Spleen (tissue), 11 donors: ENCODE measurements at regions not wholly inside any gene's neighbourhood (a gene's known extent, or its start where the extent isn't known, plus 50 kb on each side); places are given as distances from the start of the nearest gene placed in this dataset.

Source experiments
- DNase-seq: peaks from one replicate; pipeline ENCODE4 v3.0.0-alpha.2; 2020
- H3K27ac ChIP-seq, 8 donors: fragments of 200-600 bp; sonication (generic) in 7 of 8; 1 replicate in 4 of 8; 2 replicates in 4 of 8; pipeline versions ENCODE4 v1.5.0 to v1.8.0; 2016 to 2021; ENCODE audit warnings: inconsistent platforms in 4 of 8, mild to moderate bottlenecking in 4 of 8, moderate library complexity in 1 of 8
- H3K27me3 ChIP-seq, 7 donors: fragments of 200-600 bp; sonication (generic) in 6 of 7; replicated peaks in 1 of 7; 1 replicate in 4 of 7; 2 replicates in 3 of 7; pipeline versions ENCODE4 v1.5.0 to v1.8.0; 2016 to 2021; ENCODE audit warnings: inconsistent platforms in 3 of 7, mild to moderate bottlenecking in 1 of 7
- H3K36me3 ChIP-seq, 6 donors: fragments of 200-600 bp; sonication (generic) in 5 of 6; 1 replicate in 4 of 6; 2 replicates in 2 of 6; pipeline versions ENCODE4 v1.5.0 to v1.8.0; 2016 to 2021; ENCODE audit warnings: inconsistent platforms in 2 of 6
- H3K4me1 ChIP-seq, 6 donors: fragments of 200-600 bp; sonication (generic) in 5 of 6; 1 replicate in 3 of 6; 2 replicates in 3 of 6; pipeline versions ENCODE4 v1.5.0 to v1.8.0; 2016 to 2021; ENCODE audit warnings: inconsistent platforms in 3 of 6
- H3K4me3 ChIP-seq, 8 donors: fragments of 200-600 bp; sonication (generic) in 7 of 8; 1 replicate in 4 of 8; 2 replicates in 4 of 8; pipeline versions ENCODE4 v1.5.0 to v1.8.0; 2016 to 2021; ENCODE audit warnings: inconsistent platforms in 4 of 8, mild to moderate bottlenecking in 4 of 8, moderate library complexity in 2 of 8
- H3K9me3 ChIP-seq, 8 donors: fragments of 200-600 bp; sonication (generic) in 7 of 8; 1 replicate in 4 of 8; 2 replicates in 4 of 8; pipeline versions ENCODE4 v1.5.0 to v1.8.0; 2016 to 2021; ENCODE audit warnings: inconsistent platforms in 4 of 8
- CTCF ChIP-seq, 11 experiments: fragments of 200-600 bp in 7 of 11; fragments of 450-650 bp in 4 of 11; sonication (generic) in 4 of 11; IDR thresholded peaks in 8 of 11; conservative IDR thresholded peaks in 3 of 11; 1 replicate in 7 of 11; 2 replicates in 4 of 11; pipeline versions ENCODE4 v1.4.0 to v1.8.0; 2016 to 2021; ENCODE audit warnings: antibody characterized with exemption in 11 of 11, inconsistent platforms in 4 of 11, mild to moderate bottlenecking in 1 of 11
- POLR2A ChIP-seq, 3 donors: fragments of 450-650 bp; IDR thresholded peaks; one replicate each; pipeline ENCODE4 v1.5.1; 2017; ENCODE audit warnings: antibody characterized with exemption in 3 of 3, mild to moderate bottlenecking in 1 of 3
- POLR2AphosphoS5 ChIP-seq, 3 donors: sonication (generic); formaldehyde crosslinking; IDR thresholded peaks; one replicate each; pipeline ENCODE4 v1.5.1; 2017; ENCODE audit warnings: antibody characterized with exemption in 3 of 3
- WGBS, 5 donors: extraction: QIAGEN DNeasy Blood & Tissue Kit in 3 of 5; methylation state at CpG; one replicate each; pipeline versions ENCODE4 v1.1.5 to v1.1.7; 2013 to 2018; 5-methylcytosine and 5-hydroxymethylcytosine counted together
- intact Hi-C: fragments of 100-400 bp; cut with DNase I; formaldehyde crosslinking; loops from one replicate; pipeline ENCODE4 v1.15.0; 2023; ENCODE audit warnings: low total_unique reads
- donor health status: healthy with polysubstance abuse.
- donor health status: DM: no; HTN: no; CAD: no; lungs with moderate emphysema.
- donor health status: DM: no; HTN: no; CAD: no.
- donor health status: Bipolar disorder and iron deficiency.
- donor health status: healthy.
- donor health status: DM: no; HTN: no; CAD: no.
- donor health status: DM: yes; HTN: yes; CAD: no.

GRCh38 chr2:128510701-128511397, 192.2 kb upstream of the HS6ST1 start:
- intact Hi-C loops, result no loop called here
- TF ChIP-seq CTCF (IDR thresholded peaks at IDR 0.05 in 8 of 11, conservative IDR thresholded peaks at IDR 0.05 in 3 of 11) (no peak), POLR2A (IDR thresholded peaks at IDR 0.05) (no peak), POLR2AphosphoS5 (IDR thresholded peaks at IDR 0.05) (no peak)
- WGBS, 5 donors, result 69 to 84% (median 76%) methylated on average over 4 of the region's 4 CpGs
- Histone ChIP-seq H3K4me1 (peaks cover 3 to 37% (median 25%) of the 10 kb centered on the region in 6 donors), H3K9me3 (no peaks in the 10 kb centered on the region), H3K4me3 (no peak overlapping the region), H3K36me3 (no peaks in the 10 kb centered on the region), H3K27me3 (no peaks in the 10 kb centered on the region), H3K27ac (no peak overlapping the region)
- DNase-seq, result peak; percentile 51

- TF ChIP-seq POLR2A (IDR thresholded peaks at IDR 0.05) (no peak), POLR2AphosphoS5 (IDR thresholded peaks at IDR 0.05) (no peak), CTCF (IDR thresholded peaks at IDR 0.05 in 8 of 11, conservative IDR thresholded peaks at IDR 0.05 in 3 of 11) (no peak)
- Histone ChIP-seq H3K27ac (no peak overlapping the region), H3K27me3 (no peaks in the 10 kb centered on the region), H3K36me3 (no peaks in the 10 kb centered on the region), H3K4me3 (no peak overlapping the region), H3K9me3 (no peaks in the 10 kb centered on the region), H3K4me1 (peaks cover 0 to 28% (median 16%) of the 10 kb centered on the region in 6 donors)
- WGBS, 5 donors, result 94 to 98% (median 97%) methylated on average over 7 to 12 of the region's 12 CpGs
- intact Hi-C loops, result no loop called here
- DNase-seq, result peak; percentile 62
Observed at GRCh38 chr2:128511731-128512378, 193.2 kb upstream of the HS6ST1 start.

- Histone ChIP-seq H3K27me3 (no peaks in the 10 kb centered on the region), H3K27ac (peak overlapping the region in 1 of 8 donors; percentile 67), H3K4me3 (no peak overlapping the region), H3K36me3 (no peaks in the 10 kb centered on the region), H3K4me1 (peaks cover 0 to 28% (median 16%) of the 10 kb centered on the region in 6 donors), H3K9me3 (no peaks in the 10 kb centered on the region)
- no peak for DNase-seq
- WGBS, 5 donors, result 87 to 99% (median 92%) methylated on average over 9 of the region's 9 CpGs
- no peak for TF ChIP-seq POLR2A (IDR thresholded peaks at IDR 0.05)
- no peak for TF ChIP-seq CTCF (IDR thresholded peaks at IDR 0.05 in 8 of 11, conservative IDR thresholded peaks at IDR 0.05 in 3 of 11)
- TF ChIP-seq POLR2AphosphoS5 (IDR thresholded peaks at IDR 0.05), result no peak
- intact Hi-C loops, result no loop called here
Observed at GRCh38 chr2:128512379-128513115, 193.9 kb upstream of the HS6ST1 start.
